ENCODE measurements at regions not wholly inside any gene's neighbourhood (a gene's known extent, or its start where the extent isn't known, plus 50 kb on each side); places are given as distances from the start of the nearest gene placed in this dataset.

GRCh38 chr2:189364607-189365006 lies 76.7 kb upstream of the WDR75 start:
- Histone ChIP-seq H3K27ac (no peak overlapping the region), H3K36me3 (ENCODE audit: insufficient read depth in 1 of 2, low read depth in 1 of 2) (no peaks in the 10 kb centered on the region), H3K9me3 (peaks cover 8% of the 10 kb centered on the region), H3K4me3 (no peak overlapping the region), H3K27me3 (ENCODE audit: insufficient read depth in 3 of 3, low read length in 2 of 3) (no peaks in the 10 kb centered on the region), H3K4me1 (no peaks in the 10 kb centered on the region)
- 95 to 98% (median 97%) methylated on average over 3 of the region's 3 CpGs for WGBS, 3 donors
- TF ChIP-seq CTCF (IDR thresholded peaks at IDR 0.05): no peak
- no peak for DNase-seq
- intact Hi-C loops (cut with DNase I): no loop called here
- no peak for ATAC-seq

GRCh38 chr2:189366349-189366748 lies 74.9 kb upstream of the WDR75 start:
- TF ChIP-seq CTCF (IDR thresholded peaks at IDR 0.05): no peak
- H3K9me3 ChIP-seq: peaks cover under 1% of the 10 kb centered on the region
- H3K36me3 ChIP-seq (ENCODE audit: insufficient read depth in 1 of 2, low read depth in 1 of 2): no peaks in the 10 kb centered on the region
- DNase-seq (no peak), ATAC-seq (no peak)
- no peaks in the 10 kb centered on the region for H3K27me3 ChIP-seq (ENCODE audit: insufficient read depth in 3 of 3, low read length in 2 of 3)
- no peaks in the 10 kb centered on the region for H3K4me1 ChIP-seq
- no peak overlapping the region for H3K4me3 ChIP-seq
- intact Hi-C loops (cut with DNase I): no loop called here
- no peak overlapping the region for H3K27ac ChIP-seq
- WGBS, 3 donors: 93 to 99% (median 95%) methylated on average over 3 of the region's 3 CpGs

GRCh38 chr2:189367343-189367742 lies 73.9 kb upstream of the WDR75 start:
- Histone ChIP-seq H3K27me3 (ENCODE audit: insufficient read depth in 3 of 3, low read length in 2 of 3) (no peaks in the 10 kb centered on the region), H3K4me1 (no peaks in the 10 kb centered on the region), H3K36me3 (ENCODE audit: insufficient read depth in 1 of 2, low read depth in 1 of 2) (no peaks in the 10 kb centered on the region), H3K27ac (no peak overlapping the region), H3K9me3 (no peaks in the 10 kb centered on the region), H3K4me3 (no peak overlapping the region)
- intact Hi-C loops (cut with DNase I): no loop called here
- DNase-seq (no peak), ATAC-seq (no peak)
- TF ChIP-seq CTCF (IDR thresholded peaks at IDR 0.05): no peak
- 73 to 87% (median 78%) methylated on average over 2 of the region's 2 CpGs for WGBS, 3 donors

- no peaks in the 10 kb centered on the region for H3K4me1 ChIP-seq
- no peaks in the 10 kb centered on the region for H3K9me3 ChIP-seq
- WGBS, 3 donors: 71 to 78% (median 72%) methylated on average over 3 of the region's 3 CpGs
- ATAC-seq (no peak), DNase-seq (no peak)
- intact Hi-C loops (cut with DNase I): no loop called here
- no peak for TF ChIP-seq CTCF (IDR thresholded peaks at IDR 0.05)
- H3K27me3 ChIP-seq (ENCODE audit: insufficient read depth in 3 of 3, low read length in 2 of 3): no peaks in the 10 kb centered on the region
- no peaks in the 10 kb centered on the region for H3K36me3 ChIP-seq (ENCODE audit: insufficient read depth in 1 of 2, low read depth in 1 of 2)
- no peak overlapping the region for H3K4me3 ChIP-seq
- H3K27ac ChIP-seq: no peak overlapping the region
These were observed 71.7 kb upstream of the WDR75 start for GRCh38 chr2:189369566-189369965.

GRCh38 chr2:189370719-189371118 lies 70.6 kb upstream of the WDR75 start:
- WGBS, 3 donors: 72 to 73% (median 73%) methylated on average over 3 of the region's 3 CpGs
- TF ChIP-seq CTCF (IDR thresholded peaks at IDR 0.05): no peak

More at GRCh38 chr2:189370719-189371118, 70.6 kb upstream of the WDR75 start:
- ATAC-seq (no peak), DNase-seq (no peak)
- Histone ChIP-seq H3K36me3 (ENCODE audit: insufficient read depth in 1 of 2, low read depth in 1 of 2) (no peaks in the 10 kb centered on the region), H3K27ac (no peak overlapping the region), H3K27me3 (ENCODE audit: insufficient read depth in 3 of 3, low read length in 2 of 3) (no peaks in the 10 kb centered on the region), H3K4me1 (no peaks in the 10 kb centered on the region), H3K9me3 (no peaks in the 10 kb centered on the region), H3K4me3 (no peak overlapping the region)
- intact Hi-C loops (cut with DNase I): no loop called here
